ENCODE measurements at regions not wholly inside any gene's neighbourhood (a gene's known extent, or its start where the extent isn't known, plus 50 kb on each side); places are given as distances from the start of the nearest gene placed in this dataset.
A peak's percentile ranks its signal among the peaks of the same experiment; 100 is the strongest.

- DNase-seq (no peak), ATAC-seq (no peak)
Measured at GRCh38 chr1:58911841-58912499, 128.1 kb upstream of the JUN start.

- no peak for ATAC-seq
- DNase-seq = no peak
Measured at GRCh38 chr1:58914925-58915324, 131.1 kb upstream of the JUN start.

GRCh38 chr1:58917436-58917835 is 133.6 kb upstream of the JUN start:
- ATAC-seq = no peak
- no peak for DNase-seq

- no peak for ATAC-seq
- DNase-seq = no peak
Measured at GRCh38 chr1:58919226-58919958, 135.5 kb upstream of the JUN start.

GRCh38 chr1:58919959-58920321 is 136.1 kb upstream of the JUN start:
- ATAC-seq = no peak

GRCh38 chr1:58921342-58921741 is 137.5 kb upstream of the JUN start:
- no peak for ATAC-seq
- DNase-seq = no peak

More at GRCh38 chr1:58919959-58920321, 136.1 kb upstream of the JUN start:
- DNase-seq = no peak

GRCh38 chr1:58921751-58922150 is 137.9 kb upstream of the JUN start:
- ATAC-seq (no peak), DNase-seq (no peak)

GRCh38 chr1:58922302-58923089 is 138.6 kb upstream of the JUN start:
- peak; percentile 94 for ATAC-seq
- DNase-seq = peak; percentile 57

GRCh38 chr1:58923090-58923470 is 139.2 kb upstream of the JUN start:
- DNase-seq = no peak
- no peak for ATAC-seq

- DNase-seq = no peak
Measured at GRCh38 chr1:58924016-58924565, 140.2 kb upstream of the JUN start.

GRCh38 chr1:58924821-58925220 is 141.0 kb upstream of the JUN start:
- ATAC-seq = no peak
- no peak for DNase-seq

More at GRCh38 chr1:58924016-58924565, 140.2 kb upstream of the JUN start:
- no peak for ATAC-seq

- ATAC-seq (no peak), DNase-seq (no peak)
Measured at GRCh38 chr1:58925247-58925646, 141.4 kb upstream of the JUN start.

- no peak for ATAC-seq
- no peak for DNase-seq
Measured at GRCh38 chr1:58926152-58926551, 142.3 kb upstream of the JUN start.

- no peak for ATAC-seq
- DNase-seq = no peak
Measured at GRCh38 chr1:58927041-58927721, 143.3 kb upstream of the JUN start.

- ATAC-seq (no peak), DNase-seq (no peak)
Measured at GRCh38 chr1:58927722-58928085, 143.9 kb upstream of the JUN start.

- ATAC-seq (no peak), DNase-seq (no peak)
Measured at GRCh38 chr1:58928514-58928913, 144.7 kb upstream of the JUN start.

GRCh38 chr1:58929671-58930325 is 146.0 kb upstream of the JUN start:
- ATAC-seq = peak; percentile 57

GRCh38 chr1:58931024-58931423 is 147.2 kb upstream of the JUN start:
- DNase-seq (no peak), ATAC-seq (no peak)

More at GRCh38 chr1:58929671-58930325, 146.0 kb upstream of the JUN start:
- DNase-seq = peak; percentile 48

GRCh38 chr1:58931756-58932155 is 147.9 kb upstream of the JUN start:
- ATAC-seq (no peak), DNase-seq (no peak)

GRCh38 chr1:58932859-58933598 is 149.2 kb upstream of the JUN start:
- no peak for DNase-seq
- no peak for ATAC-seq

- no peak for DNase-seq
- ATAC-seq = no peak
Measured at GRCh38 chr1:58933599-58933926, 149.7 kb upstream of the JUN start.

Data from stimulated activated naive CD8-positive, alpha-beta T cell treated with anti-CD3 and anti-CD28 coated beads, Interleukin-15, Interleukin-2, amounts not matched to agents 100 U/mL and 50 U/mL, for 24 hours (primary cell).